ENCODE measurements at regions not wholly inside any gene's neighbourhood (a gene's known extent, or its start where the extent isn't known, plus 50 kb on each side); places are given as distances from the start of the nearest gene placed in this dataset.

DNA sequence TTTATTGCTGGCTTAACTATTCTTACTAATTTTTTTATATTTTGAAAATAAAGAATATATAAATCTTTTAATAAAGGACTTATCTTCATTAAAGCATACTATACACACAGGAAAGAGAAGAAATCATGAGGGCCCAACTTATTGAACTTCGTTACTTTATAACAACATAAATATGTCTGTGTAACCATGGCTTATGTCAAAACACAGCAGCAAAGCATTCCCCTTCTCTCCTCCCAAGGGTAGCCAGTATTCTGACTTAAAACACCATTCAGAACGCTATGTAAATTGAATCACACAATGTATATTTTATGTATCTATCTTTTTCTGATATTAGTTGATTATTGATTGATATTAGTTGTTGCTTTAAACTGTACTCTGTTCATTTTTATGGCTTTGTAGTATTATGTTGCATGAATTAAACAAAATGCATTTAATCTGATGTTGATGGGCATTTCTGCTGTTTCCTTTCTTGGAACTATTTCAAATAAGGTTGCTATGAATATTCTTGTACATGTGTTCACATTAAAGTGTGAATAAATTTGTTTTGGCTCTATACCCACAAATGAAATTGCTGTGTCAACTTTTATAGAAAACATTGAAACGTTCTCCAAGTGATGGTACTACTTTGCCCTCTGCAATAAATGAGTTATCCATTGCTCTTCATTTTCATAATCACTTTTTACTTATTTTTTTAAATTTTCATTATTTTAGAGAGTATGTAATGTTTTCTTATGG lies 188.7 kb downstream of the RND3 start:
- Mint-ChIP-seq H3K27me3 (no peaks in the 10 kb centered on the region), H3K36me3 (no peaks in the 10 kb centered on the region), H3K4me3 (no peak overlapping the region), H3K4me1 (no peaks in the 10 kb centered on the region), H3K9me3 (no peaks in the 10 kb centered on the region), H3K27ac (no peak overlapping the region)

DNA sequence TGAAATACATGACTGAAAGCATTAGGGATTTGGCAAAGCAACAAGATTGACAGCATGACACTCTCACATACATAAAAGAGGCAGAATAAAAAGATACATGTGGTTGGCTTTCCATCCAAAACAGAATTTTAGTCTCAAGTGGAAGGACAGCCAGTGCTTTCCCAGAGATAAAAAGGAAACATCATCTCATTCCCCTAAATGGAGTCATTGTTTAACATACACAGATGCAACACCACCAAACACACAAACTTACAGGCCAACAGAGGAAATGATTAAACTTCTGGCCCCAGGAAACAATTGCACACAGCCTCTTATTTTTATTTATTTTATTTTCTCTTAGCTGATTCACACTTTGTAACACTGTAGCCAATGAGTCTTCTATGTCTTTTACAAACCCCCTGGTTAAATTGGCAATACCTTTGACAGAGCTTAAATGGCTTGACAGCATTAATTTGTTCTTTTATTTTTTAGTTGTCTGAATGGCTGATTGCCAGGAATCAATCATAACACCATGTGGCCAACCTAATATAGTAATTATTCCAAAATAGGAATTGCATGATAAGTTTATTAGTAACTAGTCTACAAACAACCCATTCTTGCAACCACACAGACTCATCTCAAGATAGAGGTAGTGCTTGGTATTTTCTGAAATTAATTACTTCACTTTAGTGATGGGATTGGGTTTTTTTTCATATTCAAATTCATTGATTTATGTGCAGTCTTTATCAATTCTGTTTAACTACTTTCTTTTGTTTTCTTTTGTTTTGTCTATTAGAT lies 190.5 kb downstream of the RND3 start:
- H3K27ac Mint-ChIP-seq: no peak overlapping the region
- no peaks in the 10 kb centered on the region for H3K9me3 Mint-ChIP-seq
- no peaks in the 10 kb centered on the region for H3K36me3 Mint-ChIP-seq
- H3K4me1 Mint-ChIP-seq: no peaks in the 10 kb centered on the region
- H3K27me3 Mint-ChIP-seq: no peaks in the 10 kb centered on the region
- no peak overlapping the region for H3K4me3 Mint-ChIP-seq

DNA sequence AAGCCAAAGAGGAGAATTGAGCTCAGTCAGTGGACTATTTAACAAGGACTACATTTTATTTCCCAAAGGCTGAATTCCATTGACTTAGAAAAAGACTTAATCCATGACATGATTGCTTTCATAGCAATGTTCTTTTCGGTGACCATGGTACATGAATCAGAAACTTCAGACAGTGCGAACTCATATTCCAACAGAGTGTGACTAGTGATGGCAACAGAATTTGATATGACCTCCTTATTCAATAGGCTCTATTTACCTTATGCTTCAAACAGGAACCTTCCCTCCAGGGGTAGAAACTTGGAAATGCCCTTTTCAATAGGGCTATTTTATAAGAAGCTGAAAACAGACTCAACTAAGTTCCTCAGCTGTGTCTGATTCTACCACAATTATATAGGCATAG lies 191.9 kb downstream of the RND3 start:
- Mint-ChIP-seq H3K9me3 (no peaks in the 10 kb centered on the region), H3K27ac (no peak overlapping the region), H3K27me3 (no peaks in the 10 kb centered on the region), H3K4me3 (no peak overlapping the region), H3K4me1 (no peaks in the 10 kb centered on the region), H3K36me3 (no peaks in the 10 kb centered on the region)

DNA sequence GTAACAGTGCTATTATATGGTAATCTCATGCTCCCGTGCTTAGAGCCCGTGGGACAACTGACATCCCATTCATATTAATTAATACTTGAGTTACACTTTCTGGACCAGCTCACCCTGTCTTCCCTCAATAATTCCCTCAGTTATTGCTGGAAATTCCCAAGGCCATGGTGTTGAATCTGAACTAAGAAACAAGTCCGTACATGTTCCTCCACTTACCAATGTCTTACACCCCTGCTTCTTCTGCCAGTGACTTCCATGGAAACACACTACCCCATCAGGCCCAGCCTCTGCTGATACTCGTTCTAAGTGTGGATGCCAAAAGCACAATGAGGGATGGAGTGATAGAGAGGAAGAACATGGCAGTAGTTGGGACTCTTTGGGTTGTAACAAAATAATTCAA lies 193.7 kb downstream of the RND3 start:
- Mint-ChIP-seq H3K9me3 (no peaks in the 10 kb centered on the region), H3K4me1 (no peaks in the 10 kb centered on the region), H3K27ac (no peak overlapping the region), H3K27me3 (peaks cover 1% of the 10 kb centered on the region), H3K4me3 (no peak overlapping the region), H3K36me3 (no peaks in the 10 kb centered on the region)

DNA sequence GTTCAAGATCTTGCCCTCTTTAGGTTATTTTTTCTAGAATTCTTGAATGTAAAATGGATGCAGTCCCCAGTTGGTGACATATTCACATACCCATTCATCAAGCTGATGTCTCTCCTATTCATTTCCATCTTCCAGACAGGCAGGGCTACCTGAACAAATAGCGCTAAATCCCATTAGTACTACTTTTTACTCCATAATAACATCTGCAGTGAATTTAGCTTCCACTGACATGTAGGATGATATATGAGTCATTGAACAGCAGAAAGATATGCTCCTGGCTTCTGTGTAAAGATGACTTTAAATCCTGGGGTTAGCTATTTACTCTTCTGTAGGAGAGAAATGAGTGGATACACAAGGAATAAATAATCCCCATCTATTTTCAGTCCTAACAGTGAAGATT lies 194.7 kb downstream of the RND3 start:
- no peaks in the 10 kb centered on the region for H3K36me3 Mint-ChIP-seq
- H3K4me1 Mint-ChIP-seq: no peaks in the 10 kb centered on the region
- H3K27ac Mint-ChIP-seq: no peak overlapping the region
- peaks cover 1% of the 10 kb centered on the region for H3K27me3 Mint-ChIP-seq
- no peak overlapping the region for H3K4me3 Mint-ChIP-seq
- H3K9me3 Mint-ChIP-seq: no peaks in the 10 kb centered on the region

DNA sequence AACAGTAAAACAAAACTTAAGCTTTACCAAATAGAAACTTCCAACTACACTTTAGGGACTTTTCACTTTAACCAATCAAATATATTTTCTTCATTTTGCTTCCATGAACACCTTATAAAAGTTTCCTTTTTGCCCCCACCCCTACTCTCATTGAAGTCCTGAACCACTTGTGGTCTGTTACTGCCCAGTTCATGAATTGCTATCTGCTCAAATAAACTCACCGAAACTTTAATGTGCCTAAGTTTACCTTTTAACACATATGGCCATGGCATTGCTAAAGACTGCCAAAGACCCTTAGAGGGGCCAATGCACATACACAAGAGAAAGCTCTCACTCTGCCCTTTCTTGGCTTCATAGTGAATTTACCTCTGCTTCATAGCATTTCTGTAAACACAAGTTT lies 195.3 kb downstream of the RND3 start:
- Mint-ChIP-seq H3K36me3 (no peaks in the 10 kb centered on the region), H3K9me3 (no peaks in the 10 kb centered on the region), H3K4me3 (no peak overlapping the region), H3K27ac (no peak overlapping the region), H3K4me1 (no peaks in the 10 kb centered on the region), H3K27me3 (peaks cover 1% of the 10 kb centered on the region)

DNA sequence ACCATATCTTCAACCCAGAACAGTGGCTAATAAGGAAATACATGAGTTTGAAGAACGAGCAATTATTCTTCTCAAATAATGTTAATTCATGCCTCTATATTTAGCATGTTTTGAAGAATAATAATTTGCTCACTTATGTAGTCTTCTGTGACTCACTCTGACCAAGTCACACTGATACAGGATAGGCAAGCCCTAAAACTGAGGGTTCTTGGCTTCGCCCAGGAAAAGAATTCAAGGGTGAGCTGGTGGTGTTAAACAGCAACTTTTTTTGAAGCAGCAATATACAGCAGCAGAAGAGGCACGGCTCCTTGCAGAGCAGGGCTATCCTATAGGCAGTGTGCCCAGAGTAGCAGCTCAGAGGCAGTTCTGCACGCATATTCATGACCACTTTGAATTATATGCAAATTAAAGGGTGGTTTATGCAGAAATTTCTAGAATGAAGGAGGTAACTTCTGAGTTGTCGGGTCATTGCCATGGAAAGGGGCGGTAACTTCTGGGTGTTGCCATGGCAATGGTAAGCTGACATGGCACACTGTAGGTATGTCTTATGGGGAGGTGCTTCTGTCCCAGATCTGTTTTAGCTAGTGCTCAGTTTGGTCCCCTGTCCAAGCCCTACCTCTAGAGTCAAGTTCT lies 200.6 kb downstream of the RND3 start:
- Mint-ChIP-seq H3K4me1 (no peaks in the 10 kb centered on the region), H3K4me3 (no peak overlapping the region), H3K27me3 (peaks cover 1% of the 10 kb centered on the region), H3K9me3 (no peaks in the 10 kb centered on the region), H3K27ac (no peak overlapping the region), H3K36me3 (no peaks in the 10 kb centered on the region)

DNA sequence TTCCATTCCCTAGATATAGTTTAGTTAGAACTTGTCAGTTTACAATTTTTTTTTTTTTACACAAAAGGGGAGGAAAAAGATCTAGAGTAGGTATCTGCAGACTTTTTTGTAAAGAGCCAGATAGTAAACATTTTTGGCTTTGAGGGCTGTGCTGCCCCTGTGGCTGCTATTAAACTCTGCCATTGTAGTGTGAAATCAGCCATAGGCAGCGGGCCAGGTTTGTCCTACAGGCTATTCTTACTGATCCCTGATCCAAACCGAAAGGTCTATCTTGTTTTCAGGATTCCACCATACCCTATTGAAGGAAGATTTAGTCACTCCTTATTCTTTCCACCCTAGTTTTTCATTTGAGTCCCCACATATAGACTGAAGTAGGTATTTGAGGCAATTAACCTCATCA lies 203.4 kb downstream of the RND3 start:
- no peak overlapping the region for H3K4me3 Mint-ChIP-seq
- no peaks in the 10 kb centered on the region for H3K36me3 Mint-ChIP-seq
- H3K27me3 Mint-ChIP-seq: no peaks in the 10 kb centered on the region
- no peak overlapping the region for H3K27ac Mint-ChIP-seq
- H3K4me1 Mint-ChIP-seq: no peaks in the 10 kb centered on the region
- peaks cover 7% of the 10 kb centered on the region for H3K9me3 Mint-ChIP-seq

DNA sequence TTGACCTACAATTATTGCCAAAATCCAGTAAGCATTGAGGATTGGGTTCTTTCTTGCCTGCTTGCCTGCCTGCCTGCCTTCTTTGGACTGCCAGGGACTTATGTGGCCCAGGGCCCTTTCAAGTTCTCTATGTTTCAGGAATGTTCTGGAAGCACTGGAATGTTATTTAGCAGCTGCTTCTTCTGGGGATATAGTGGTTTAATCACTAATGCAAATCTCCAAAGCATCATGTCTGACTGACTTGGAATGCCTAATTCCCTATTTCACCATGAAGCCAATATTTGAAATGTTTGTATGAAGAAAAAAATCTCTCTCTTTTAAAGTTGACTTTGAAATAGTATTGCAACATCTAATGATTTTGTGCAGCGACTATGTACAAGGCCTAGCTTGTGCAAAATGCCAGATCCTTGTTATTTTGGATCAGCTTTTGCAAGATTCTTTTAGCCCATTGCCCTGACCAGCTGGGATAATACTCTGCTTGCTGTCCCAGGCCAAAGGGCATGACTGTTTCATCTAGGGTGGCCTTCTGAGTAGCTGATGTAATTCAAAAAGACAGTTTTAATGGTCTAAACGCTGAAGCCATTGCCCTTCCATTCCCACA lies 204.6 kb downstream of the RND3 start:
- Mint-ChIP-seq H3K9me3 (peaks cover 7% of the 10 kb centered on the region), H3K36me3 (no peaks in the 10 kb centered on the region), H3K4me3 (no peak overlapping the region), H3K27ac (no peak overlapping the region), H3K27me3 (no peaks in the 10 kb centered on the region), H3K4me1 (no peaks in the 10 kb centered on the region)

DNA sequence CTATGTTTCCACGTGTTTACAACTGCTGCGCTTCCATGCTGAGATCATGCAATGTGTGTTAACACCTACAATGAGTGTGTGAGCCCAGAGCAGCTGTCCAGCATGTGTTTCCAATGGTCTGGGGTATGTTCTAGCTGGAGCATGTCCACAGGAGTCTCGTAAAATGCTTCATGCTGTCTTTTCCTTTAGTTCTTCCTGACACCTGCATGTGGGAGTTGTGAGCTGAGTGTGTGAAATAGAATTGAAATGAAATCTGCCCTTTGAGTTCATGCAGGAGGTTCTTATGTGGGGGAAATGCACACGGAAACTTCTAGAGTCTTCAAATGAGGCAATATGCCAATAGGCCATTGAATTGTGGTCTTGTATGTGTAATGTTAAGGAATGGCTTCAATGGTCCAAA lies 205.1 kb downstream of the RND3 start:
- Mint-ChIP-seq H3K4me1 (no peaks in the 10 kb centered on the region), H3K4me3 (no peak overlapping the region), H3K9me3 (peaks cover 7% of the 10 kb centered on the region), H3K36me3 (no peaks in the 10 kb centered on the region), H3K27ac (no peak overlapping the region), H3K27me3 (no peaks in the 10 kb centered on the region)

DNA sequence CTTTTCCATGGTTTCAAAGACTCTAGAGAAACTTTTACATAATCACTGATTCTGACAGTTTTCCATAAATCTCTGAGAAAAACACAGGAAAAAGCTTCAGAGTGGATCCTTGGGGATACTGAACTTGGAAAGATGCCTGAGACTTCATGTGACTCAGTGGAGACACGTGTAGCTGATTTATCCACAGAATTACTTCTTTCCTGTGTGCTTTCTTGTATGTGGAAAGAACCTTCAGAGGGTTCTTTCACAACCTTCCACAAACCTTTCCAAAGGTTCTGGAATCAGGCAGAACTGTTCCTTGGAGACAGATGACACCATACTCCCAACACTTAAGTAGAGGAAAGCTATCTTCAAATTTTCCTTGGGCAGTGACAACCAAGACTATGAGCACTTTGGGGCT lies 207.2 kb downstream of the RND3 start:
- H3K27me3 Mint-ChIP-seq: no peaks in the 10 kb centered on the region
- H3K36me3 Mint-ChIP-seq: no peaks in the 10 kb centered on the region
- H3K9me3 Mint-ChIP-seq: peaks cover 15% of the 10 kb centered on the region
- H3K4me1 Mint-ChIP-seq: no peaks in the 10 kb centered on the region
- no peak overlapping the region for H3K4me3 Mint-ChIP-seq
- no peak overlapping the region for H3K27ac Mint-ChIP-seq

DNA sequence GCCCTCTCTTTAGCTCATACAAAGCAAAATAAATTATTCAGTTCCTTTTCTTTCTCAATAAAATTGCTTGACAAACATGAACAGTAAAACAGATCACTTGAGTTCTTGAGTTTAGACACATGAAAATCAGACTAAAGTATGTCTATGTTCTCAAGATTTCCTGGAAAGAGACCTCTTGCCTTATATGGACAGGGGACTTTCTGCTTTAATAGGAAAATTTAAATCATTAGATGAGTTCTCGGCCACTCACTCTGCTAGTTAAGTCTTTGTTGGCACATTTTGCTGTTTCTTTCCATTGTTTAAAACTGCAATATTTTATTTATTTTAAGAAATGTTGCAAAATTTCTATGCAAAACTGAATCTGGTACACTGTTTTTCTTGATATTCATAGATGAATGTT lies 207.8 kb downstream of the RND3 start:
- Mint-ChIP-seq H3K9me3 (peaks cover 15% of the 10 kb centered on the region), H3K36me3 (no peaks in the 10 kb centered on the region), H3K4me3 (no peak overlapping the region), H3K27me3 (no peaks in the 10 kb centered on the region), H3K27ac (no peak overlapping the region), H3K4me1 (no peaks in the 10 kb centered on the region)

DNA sequence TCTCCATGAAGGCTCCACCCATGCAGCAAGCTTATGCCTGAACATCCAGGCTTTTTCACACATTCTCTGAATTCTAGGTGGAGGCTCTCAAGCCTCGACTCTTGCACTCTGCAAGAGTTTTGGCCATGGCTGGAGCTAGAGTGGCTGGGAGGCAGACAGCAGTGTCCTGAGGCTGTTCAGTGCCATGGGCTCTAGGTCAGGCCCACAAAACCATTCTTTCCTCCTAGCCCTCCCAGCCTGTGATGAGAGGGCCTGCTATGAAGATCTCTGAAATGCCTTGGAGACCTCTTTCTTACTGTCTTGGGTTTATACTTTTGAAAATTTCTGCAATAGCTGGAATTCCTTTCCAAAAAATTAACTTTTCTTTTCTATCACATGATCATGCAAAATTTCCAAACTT lies 210.7 kb downstream of the RND3 start:
- peaks cover 20% of the 10 kb centered on the region for H3K9me3 Mint-ChIP-seq
- H3K4me1 Mint-ChIP-seq: no peaks in the 10 kb centered on the region
- no peak overlapping the region for H3K27ac Mint-ChIP-seq
- no peak overlapping the region for H3K4me3 Mint-ChIP-seq
- no peaks in the 10 kb centered on the region for H3K36me3 Mint-ChIP-seq
- H3K27me3 Mint-ChIP-seq: no peaks in the 10 kb centered on the region

DNA sequence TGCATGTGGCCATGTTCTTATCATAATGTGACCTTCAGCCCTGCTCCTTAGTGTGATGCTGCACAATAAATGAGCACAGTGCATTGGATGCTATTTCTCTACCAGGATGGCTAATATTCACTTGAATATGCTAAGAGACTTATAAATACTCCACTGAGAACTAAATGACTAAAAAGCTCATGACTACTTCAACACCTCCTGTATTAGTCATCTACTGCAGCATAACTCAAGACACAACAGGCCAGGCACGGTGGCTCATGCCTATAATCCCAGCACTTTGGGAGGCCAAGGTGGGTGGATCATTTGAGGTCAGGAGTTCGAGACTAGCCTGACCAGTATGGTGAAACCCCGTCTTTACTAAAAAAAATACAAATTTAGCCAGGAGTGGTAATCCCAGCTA lies 213.4 kb downstream of the RND3 start:
- Mint-ChIP-seq H3K36me3 (no peaks in the 10 kb centered on the region), H3K27me3 (no peaks in the 10 kb centered on the region), H3K4me1 (no peaks in the 10 kb centered on the region), H3K4me3 (no peak overlapping the region), H3K27ac (no peak overlapping the region), H3K9me3 (peaks cover 13% of the 10 kb centered on the region)

DNA sequence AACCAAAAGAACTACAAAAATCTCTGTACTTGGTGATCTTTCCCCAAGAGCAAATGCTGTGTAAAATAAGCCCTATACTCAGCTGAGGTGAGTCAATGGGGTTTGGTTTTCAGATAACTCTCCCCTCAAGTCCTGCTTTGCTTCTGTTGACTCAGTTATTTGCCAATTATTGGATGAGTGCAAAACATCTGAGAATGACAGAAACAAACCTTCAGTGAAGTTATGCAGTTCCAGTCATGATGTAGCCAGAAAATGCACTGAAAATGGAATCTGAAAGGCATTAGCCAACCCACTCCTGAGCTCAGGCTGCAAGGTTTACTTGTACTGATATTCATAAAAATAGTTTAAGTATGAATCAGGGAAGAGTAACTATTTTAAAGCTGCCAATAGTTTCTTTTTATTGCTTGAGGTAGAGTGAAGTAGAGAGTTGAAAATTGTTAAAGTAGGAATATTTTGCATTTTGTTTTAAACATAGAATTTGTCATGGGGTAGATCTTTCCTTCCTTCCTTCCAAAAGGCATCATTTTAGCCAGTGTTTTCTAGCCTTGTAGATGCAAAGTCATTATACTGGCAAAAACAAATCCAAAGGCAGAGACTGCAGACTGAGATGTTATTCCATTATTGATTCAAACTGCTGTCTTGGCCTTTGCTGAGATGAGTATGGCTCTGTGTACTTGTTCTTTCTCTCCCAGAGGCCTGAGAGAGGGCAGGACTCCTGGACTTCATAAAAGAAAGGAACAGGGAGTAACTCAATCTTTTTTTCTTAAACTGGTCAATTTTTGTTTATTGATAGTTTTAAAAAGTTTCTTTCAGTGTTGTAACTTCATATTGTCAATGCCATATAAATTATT lies 215.3 kb downstream of the RND3 start:
- Mint-ChIP-seq H3K27ac (no peak overlapping the region), H3K27me3 (no peaks in the 10 kb centered on the region), H3K4me1 (no peaks in the 10 kb centered on the region), H3K9me3 (peaks cover 13% of the 10 kb centered on the region), H3K36me3 (no peaks in the 10 kb centered on the region), H3K4me3 (no peak overlapping the region)
